ENCODE measurements at regions not wholly inside any gene's neighbourhood (a gene's known extent, or its start where the extent isn't known, plus 50 kb on each side); places are given as distances from the start of the nearest gene placed in this dataset.

DNA sequence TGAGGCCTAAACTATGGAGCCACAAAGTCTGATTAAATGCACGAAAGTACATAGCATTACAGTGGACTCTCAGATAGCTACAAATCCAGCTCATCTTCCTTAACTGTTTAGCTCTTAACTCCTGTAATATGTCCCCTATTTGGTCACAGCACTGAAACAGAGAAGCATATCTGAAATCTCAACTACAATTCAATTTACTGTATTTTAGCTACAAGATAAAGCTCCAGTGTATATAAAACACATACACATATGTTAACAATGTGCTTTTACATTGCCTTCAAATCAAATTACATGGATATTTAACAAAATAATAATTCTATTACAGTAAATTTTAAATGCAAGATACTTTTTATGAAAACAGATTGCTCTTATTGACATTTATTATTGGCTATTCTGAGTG, 849.3 kb upstream of the PRMT6 start:
- TF ChIP-seq POLR2A (IDR thresholded peaks at IDR 0.05) = no peak
- TF ChIP-seq, protein P1, sequence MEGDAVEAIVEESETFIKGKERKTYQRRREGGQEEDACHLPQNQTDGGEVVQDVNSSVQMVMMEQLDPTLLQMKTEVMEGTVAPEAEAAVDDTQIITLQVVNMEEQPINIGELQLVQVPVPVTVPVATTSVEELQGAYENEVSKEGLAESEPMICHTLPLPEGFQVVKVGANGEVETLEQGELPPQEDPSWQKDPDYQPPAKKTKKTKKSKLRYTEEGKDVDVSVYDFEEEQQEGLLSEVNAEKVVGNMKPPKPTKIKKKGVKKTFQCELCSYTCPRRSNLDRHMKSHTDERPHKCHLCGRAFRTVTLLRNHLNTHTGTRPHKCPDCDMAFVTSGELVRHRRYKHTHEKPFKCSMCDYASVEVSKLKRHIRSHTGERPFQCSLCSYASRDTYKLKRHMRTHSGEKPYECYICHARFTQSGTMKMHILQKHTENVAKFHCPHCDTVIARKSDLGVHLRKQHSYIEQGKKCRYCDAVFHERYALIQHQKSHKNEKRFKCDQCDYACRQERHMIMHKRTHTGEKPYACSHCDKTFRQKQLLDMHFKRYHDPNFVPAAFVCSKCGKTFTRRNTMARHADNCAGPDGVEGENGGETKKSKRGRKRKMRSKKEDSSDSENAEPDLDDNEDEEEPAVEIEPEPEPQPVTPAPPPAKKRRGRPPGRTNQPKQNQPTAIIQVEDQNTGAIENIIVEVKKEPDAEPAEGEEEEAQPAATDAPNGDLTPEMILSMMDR (IDR thresholded peaks at IDR 0.05) = no peak
